ENCODE measurements at regions not wholly inside any gene's neighbourhood (a gene's known extent, or its start where the extent isn't known, plus 50 kb on each side); places are given as distances from the start of the nearest gene placed in this dataset.

GRCh38 chr3:194870394-194871110 lies 184.9 kb downstream of the FAM43A start (continued):
- TF ChIP-seq GTF3A (CRISPR knock-in tag; conservative IDR thresholded peaks at IDR 0.05) (no peak), CAMTA2 (CRISPR knock-in tag; IDR thresholded peaks at IDR 0.05; ENCODE audit: borderline replicate concordance) (no peak), CERS6 (CRISPR knock-in tag; IDR thresholded peaks at IDR 0.05) (no peak), ZNF598 (CRISPR knock-in tag; IDR thresholded peaks at IDR 0.05; ENCODE audit: borderline replicate concordance) (no peak), ZBTB42 (CRISPR knock-in tag; IDR thresholded peaks at IDR 0.05) (no peak), JARID2 (CRISPR knock-in tag; IDR thresholded peaks at IDR 0.05; ENCODE audit: insufficient replicate concordance) (no peak), ZNF292 (CRISPR knock-in tag; IDR thresholded peaks at IDR 0.05; ENCODE audit: borderline replicate concordance, low read depth) (no peak), ZNF800 (CRISPR knock-in tag; IDR thresholded peaks at IDR 0.05) (no peak), CREB3 (CRISPR knock-in tag; IDR thresholded peaks at IDR 0.05) (no peak), SSRP1 (CRISPR knock-in tag; IDR thresholded peaks at IDR 0.05) (no peak), GATAD1 (CRISPR knock-in tag; IDR thresholded peaks at IDR 0.05) (no peak)
